K562 (cell line): ENCODE measurements at regions not wholly inside any gene's neighbourhood (a gene's known extent, or its start where the extent isn't known, plus 50 kb on each side); places are given as distances from the start of the nearest gene placed in this dataset.

Experiments
- ATAC-seq: fragments of 200-7000 bp; cut with Tn5 transposase; 3 replicates; pipeline ENCODE4 v1.9.1; 2020; ENCODE audit warnings: moderate library complexity
- BruUV-seq: library from RNA; stranded (reverse); fragments of 400-500 nt; replicated peaks from 2 replicates; lab custom pipeline; 2021; lab: Mats Ljungman, UMichigan
- CTCF ChIA-PET: fragments of 300-600 bp; formaldehyde crosslinking; extraction: SDS; loops from one replicate; lab custom pipeline; 2021; ENCODE audit warnings: low intra/inter-chr PET ratio; lab: Yijun Ruan, JAX
- POLR2A ChIA-PET: fragments of 300-600, 350-650 bp; sonication (Branson Sonifier 250); formaldehyde crosslinking; extraction: SDS; loops from one replicate; lab custom pipeline; 2021; ENCODE audit warnings: antibody characterized with exemption, inconsistent platforms; lab: Yijun Ruan, JAX
- DNase-seq, 4 experiments: peaks; one replicate each; pipeline versions ENCODE4 v3.0.0 to v3.0.0-alpha.2; 2011 to 2018; ENCODE audit warnings: low spot score in 3 of 4, mixed read lengths in 3 of 4; ENCODE audit errors: extremely low read depth in 1 of 4
- FAIRE-seq: peaks from 2 replicates; lab custom pipeline; 2011; peaks lifted over from hg19 to GRCh38; lab: Jason Lieb, UNC
- H2AFZ ChIP-seq: 2 replicates; pipeline ENCODE4 v1.6.0; 2011; ENCODE audit warnings: low read depth, low read length, control low read depth, inconsistent platforms
- H3K27ac ChIP-seq: fragments of 200-600 bp; 3 replicates; pipeline ENCODE4 v1.8.0; 2011; ENCODE audit warnings: low read depth, mild to moderate bottlenecking, control low read depth, inconsistent platforms, low read length, moderate library complexity, mixed read lengths; ENCODE audit errors: extremely low read depth
- H3K27me3 ChIP-seq, 2 experiments: fragments of 300-600 bp in 1 of 2; 2 replicates in 1 of 2; 3 replicates in 1 of 2; pipeline versions ENCODE4 v1.6.0 to v1.8.0; 2011; ENCODE audit warnings: inconsistent platforms in 2 of 2, low read length in 2 of 2, mild to moderate bottlenecking in 1 of 2, mixed read lengths in 1 of 2, moderate library complexity in 1 of 2; ENCODE audit not compliant: control insufficient read depth in 2 of 2, insufficient read depth in 2 of 2
- H3K36me3 ChIP-seq: fragments of 300-600 bp; 3 replicates; pipeline ENCODE4 v1.8.0; 2011; ENCODE audit warnings: mild to moderate bottlenecking, low read length, inconsistent platforms; ENCODE audit not compliant: control insufficient read depth, insufficient read depth
- H3K4me1 ChIP-seq, 2 experiments: fragments of 200-600 bp in 1 of 2; replicated peaks in 1 of 2; 2 replicates in 1 of 2; 3 replicates in 1 of 2; pipeline versions ENCODE4 v1.5.1 to v1.8.0; 2011; ENCODE audit warnings: inconsistent platforms in 2 of 2, low read length in 2 of 2, mild to moderate bottlenecking in 1 of 2, mixed read lengths in 1 of 2, moderate library complexity in 1 of 2; ENCODE audit not compliant: control insufficient read depth in 2 of 2, insufficient read depth in 2 of 2
- H3K4me2 ChIP-seq: 2 replicates; pipeline ENCODE4 v1.6.1; 2011; ENCODE audit warnings: low read length, control low read depth, inconsistent platforms, mixed read lengths; ENCODE audit not compliant: insufficient read depth
- H3K4me3 ChIP-seq: fragments of 200-600 bp; sonication (generic), shearing (Covaris generic); 2 replicates; pipeline ENCODE4 v1.5.1; 2016; ENCODE audit warnings: control low read depth, inconsistent platforms
- H3K79me2 ChIP-seq: fragments of 200-600 bp; 3 replicates; pipeline ENCODE4 v1.8.0; 2011; ENCODE audit warnings: low read length, inconsistent platforms; ENCODE audit not compliant: control insufficient read depth, insufficient read depth
- H3K9ac ChIP-seq, 2 experiments: 2 replicates each; pipeline versions ENCODE4 v1.6.0 to v1.6.1; 2011; ENCODE audit warnings: low read depth in 2 of 2, low read length in 2 of 2, control low read depth in 1 of 2, inconsistent platforms in 1 of 2, mild to moderate bottlenecking in 1 of 2, mixed read lengths in 1 of 2; ENCODE audit not compliant: insufficient read depth in 1 of 2
- H3K9me1 ChIP-seq: one replicate; pipeline ENCODE4 v1.6.0; 2011; ENCODE audit warnings: inconsistent platforms, mild to moderate bottlenecking, low read length, moderate library complexity; ENCODE audit not compliant: control insufficient read depth, insufficient read depth
- H3K9me3 ChIP-seq: replicated peaks from 2 replicates; pipeline ENCODE4 v1.5.1; 2011; ENCODE audit warnings: low read depth, low read length, inconsistent platforms; ENCODE audit not compliant: control insufficient read depth, insufficient read depth
- H4K20me1 ChIP-seq: replicated peaks from 2 replicates; pipeline ENCODE4 v1.6.1; 2011; ENCODE audit warnings: low read length, inconsistent platforms, mixed read lengths; ENCODE audit not compliant: control insufficient read depth, insufficient read depth
- CBX3 ChIP-seq, 2 experiments: IDR thresholded peaks; 1 replicate in 1 of 2; 2 replicates in 1 of 2; pipeline ENCODE4 v1.6.1; 2012; ENCODE audit warnings: inconsistent platforms in 2 of 2, low read length in 2 of 2, borderline replicate concordance in 1 of 2, control low read depth in 1 of 2
- ETV5 ChIP-seq: sonication (generic); formaldehyde crosslinking; IDR thresholded peaks from 2 replicates; pipeline ENCODE4 v1.4.0; 2020; ENCODE audit warnings: low read depth, mild to moderate bottlenecking, missing genetic modification reagents
- EWSR1 ChIP-seq: fragments of 450-650 bp; IDR thresholded peaks from 2 replicates; pipeline ENCODE4 v1.6.1; 2018; ENCODE audit warnings: borderline replicate concordance, mild to moderate bottlenecking, low read depth, moderate library complexity; ENCODE audit not compliant: partially characterized antibody
- GABPB1 ChIP-seq: sonication (generic); formaldehyde crosslinking; IDR thresholded peaks from 2 replicates; pipeline ENCODE4 v1.8.0; 2022; ENCODE audit warnings: mild to moderate bottlenecking, missing genetic modification reagents
- HDGF ChIP-seq: fragments of 450-650 bp; IDR thresholded peaks from 2 replicates; pipeline ENCODE4 v1.6.1; 2016
- HSF4 ChIP-seq: fragments of 250-450 bp; sonication (Bioruptor Pico); IDR thresholded peaks from 2 replicates; pipeline ENCODE4 v2.1.2; 2022; ENCODE audit warnings: mild to moderate bottlenecking, moderate library complexity, borderline replicate concordance
- MEF2D ChIP-seq: conservative IDR thresholded peaks from 2 replicates; pipeline ENCODE4 v1.6.1; 2016; ENCODE audit warnings: low read depth, missing genetic modification characterization, missing compliant biosample characterization
- NR1H2 ChIP-seq: sonication (generic); formaldehyde crosslinking; IDR thresholded peaks from 2 replicates; pipeline ENCODE4 v1.4.0; 2020; ENCODE audit warnings: mild to moderate bottlenecking, missing genetic modification reagents
- POLR2AphosphoS2 ChIP-seq: IDR thresholded peaks from 2 replicates; pipeline ENCODE4 v1.6.1; 2012; ENCODE audit warnings: low read length, improper control_type of control experiment
- SMARCA4 ChIP-seq: fragments of 450-650 bp; IDR thresholded peaks from 2 replicates; pipeline ENCODE4 v1.6.1; 2016
- TARDBP ChIP-seq: fragments of 450-650 bp; IDR thresholded peaks from 2 replicates; pipeline ENCODE4 v1.6.1; 2016
- XRCC4 ChIP-seq: IDR thresholded peaks from one replicate; pipeline ENCODE4 v1.6.1; 2011; ENCODE audit not compliant: insufficient read depth, insufficient read length; ENCODE audit errors: extremely low read depth
- ZBED1 ChIP-seq: IDR thresholded peaks from 2 replicates; pipeline ENCODE4 v1.6.1; 2014
- WGBS: fragments of 100-300 bp; shearing (Covaris generic); methylation state at CpG from one replicate; pipeline ENCODE4 v1.1.6; 2016; ENCODE audit warnings: low coverage, mixed read lengths; ENCODE audit not compliant: insufficient coverage; ENCODE audit errors: missing lambda C conversion rate; 5-methylcytosine and 5-hydroxymethylcytosine counted together
- in situ Hi-C: fragments of 300-500 bp; cut with MboI; formaldehyde crosslinking; loops from 4 replicates; pipeline ENCODE4 v1.15.0; 2018; ENCODE audit warnings: inconsistent platforms, mixed read lengths
- intact Hi-C: fragments of 100-400 bp; cut with micrococcal nuclease; formaldehyde crosslinking; loops from 2 replicates; pipeline ENCODE4 v1.14.2; 2022
- TF ChIP-seq, protein P1 (sequence below): fragments of 450-650 bp; formaldehyde crosslinking; IDR thresholded peaks from 2 replicates; pipeline ENCODE4 v1.4.0; 2022; ENCODE audit warnings: missing genetic modification characterization
- TF ChIP-seq, protein P2 (sequence below): fragments of 450-650 bp; formaldehyde crosslinking; IDR thresholded peaks from 2 replicates; pipeline ENCODE4 v1.4.0; 2020; ENCODE audit warnings: mild to moderate bottlenecking, moderate library complexity
- TF ChIP-seq, protein P3 (sequence below): sonication (generic); formaldehyde crosslinking; IDR thresholded peaks from 2 replicates; pipeline ENCODE4 v1.8.1; 2023; ENCODE audit warnings: mild to moderate bottlenecking, missing genetic modification reagents
- TF ChIP-seq, protein P4 (sequence below): fragments of 450-650 bp; IDR thresholded peaks from 2 replicates; pipeline ENCODE4 v1.6.1; 2016; ENCODE audit warnings: low read depth, mild to moderate bottlenecking, moderate library complexity
- TF ChIP-seq, protein P5 (sequence below): fragments of 250-450 bp; sonication (Bioruptor Pico); IDR thresholded peaks from 2 replicates; pipeline ENCODE4 v1.8.0; 2022; ENCODE audit warnings: moderate library complexity, mild to moderate bottlenecking, inconsistent platforms

DNA sequence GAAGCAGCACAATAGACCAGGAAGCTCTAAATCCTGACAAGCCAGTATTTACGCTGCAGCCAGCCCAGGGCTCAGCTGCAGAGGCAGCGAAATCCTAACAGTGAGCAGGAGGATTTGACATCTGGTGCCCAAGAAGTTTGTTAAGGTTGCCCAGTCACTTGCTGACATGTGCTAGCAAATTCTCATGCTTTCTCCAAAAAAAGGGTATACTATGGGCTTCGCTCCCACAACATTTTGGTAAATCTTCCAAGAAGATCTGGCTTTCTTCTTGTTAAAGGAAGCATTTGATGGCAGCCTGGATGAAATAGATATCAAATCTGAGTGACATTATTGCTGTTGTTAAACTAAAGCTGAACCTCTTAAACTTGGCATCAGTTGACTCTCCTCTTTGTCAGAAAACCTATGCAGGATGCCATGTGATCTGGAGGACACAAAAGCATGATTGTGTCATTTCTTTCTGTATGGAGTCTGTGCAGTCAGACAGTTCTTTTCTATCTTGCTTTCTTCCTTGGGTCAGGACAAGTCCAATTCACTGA is 949.7 kb upstream of the RBFOX1 start:
- ChIA-PET CTCF (no interaction called here), POLR2A (no interaction called here)
- Histone ChIP-seq H3K9me1 (no peaks in the 10 kb centered on the region), H3K79me2 (no peaks in the 10 kb centered on the region), H2AFZ (no peak overlapping the region), H3K4me3 (no peak overlapping the region), H3K36me3 (no peaks in the 10 kb centered on the region), H3K9me3 (no peaks in the 10 kb centered on the region), H3K27me3 (peaks cover 2 to 9% of the 10 kb centered on the region in 2 experiments; a peak in 3 of 5 replicates), H3K4me1 (no peaks in the 10 kb centered on the region), H3K9ac (no peak overlapping the region)
- WGBS = 0% methylated on average over 3 of the region's 3 CpGs
- ATAC-seq = no peak
- intact Hi-C loops (no loop called here), in situ Hi-C loops (no loop called here)
- DNase-seq = no peak
- no TSS peak for BruUV-seq
- TF ChIP-seq, protein P1, sequence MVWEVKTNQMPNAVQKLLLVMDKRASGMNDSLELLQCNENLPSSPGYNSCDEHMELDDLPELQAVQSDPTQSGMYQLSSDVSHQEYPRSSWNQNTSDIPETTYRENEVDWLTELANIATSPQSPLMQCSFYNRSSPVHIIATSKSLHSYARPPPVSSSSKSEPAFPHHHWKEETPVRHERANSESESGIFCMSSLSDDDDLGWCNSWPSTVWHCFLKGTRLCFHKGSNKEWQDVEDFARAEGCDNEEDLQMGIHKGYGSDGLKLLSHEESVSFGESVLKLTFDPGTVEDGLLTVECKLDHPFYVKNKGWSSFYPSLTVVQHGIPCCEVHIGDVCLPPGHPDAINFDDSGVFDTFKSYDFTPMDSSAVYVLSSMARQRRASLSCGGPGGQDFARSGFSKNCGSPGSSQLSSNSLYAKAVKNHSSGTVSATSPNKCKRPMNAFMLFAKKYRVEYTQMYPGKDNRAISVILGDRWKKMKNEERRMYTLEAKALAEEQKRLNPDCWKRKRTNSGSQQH (CRISPR knock-in tag) = no peak
- TF ChIP-seq MEF2D (tag) (no peak), EWSR1 (no peak), TARDBP (no peak), HDGF (no peak), GABPB1 (no peak), HSF4 (no peak), POLR2AphosphoS2 (no peak), CBX3 (IDR thresholded peaks at IDR 0.05; ENCODE audit: borderline replicate concordance in 1 of 2, low read length in 2 of 2) (no peak), ZBED1 (no peak), NR1H2 (no peak), XRCC4 (no peak), SMARCA4 (no peak), ETV5 (CRISPR knock-in tag) (no peak)
- TF ChIP-seq, protein P2, sequence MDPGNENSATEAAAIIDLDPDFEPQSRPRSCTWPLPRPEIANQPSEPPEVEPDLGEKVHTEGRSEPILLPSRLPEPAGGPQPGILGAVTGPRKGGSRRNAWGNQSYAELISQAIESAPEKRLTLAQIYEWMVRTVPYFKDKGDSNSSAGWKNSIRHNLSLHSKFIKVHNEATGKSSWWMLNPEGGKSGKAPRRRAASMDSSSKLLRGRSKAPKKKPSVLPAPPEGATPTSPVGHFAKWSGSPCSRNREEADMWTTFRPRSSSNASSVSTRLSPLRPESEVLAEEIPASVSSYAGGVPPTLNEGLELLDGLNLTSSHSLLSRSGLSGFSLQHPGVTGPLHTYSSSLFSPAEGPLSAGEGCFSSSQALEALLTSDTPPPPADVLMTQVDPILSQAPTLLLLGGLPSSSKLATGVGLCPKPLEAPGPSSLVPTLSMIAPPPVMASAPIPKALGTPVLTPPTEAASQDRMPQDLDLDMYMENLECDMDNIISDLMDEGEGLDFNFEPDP (CRISPR knock-in tag) = no peak
- TF ChIP-seq, protein P3, sequence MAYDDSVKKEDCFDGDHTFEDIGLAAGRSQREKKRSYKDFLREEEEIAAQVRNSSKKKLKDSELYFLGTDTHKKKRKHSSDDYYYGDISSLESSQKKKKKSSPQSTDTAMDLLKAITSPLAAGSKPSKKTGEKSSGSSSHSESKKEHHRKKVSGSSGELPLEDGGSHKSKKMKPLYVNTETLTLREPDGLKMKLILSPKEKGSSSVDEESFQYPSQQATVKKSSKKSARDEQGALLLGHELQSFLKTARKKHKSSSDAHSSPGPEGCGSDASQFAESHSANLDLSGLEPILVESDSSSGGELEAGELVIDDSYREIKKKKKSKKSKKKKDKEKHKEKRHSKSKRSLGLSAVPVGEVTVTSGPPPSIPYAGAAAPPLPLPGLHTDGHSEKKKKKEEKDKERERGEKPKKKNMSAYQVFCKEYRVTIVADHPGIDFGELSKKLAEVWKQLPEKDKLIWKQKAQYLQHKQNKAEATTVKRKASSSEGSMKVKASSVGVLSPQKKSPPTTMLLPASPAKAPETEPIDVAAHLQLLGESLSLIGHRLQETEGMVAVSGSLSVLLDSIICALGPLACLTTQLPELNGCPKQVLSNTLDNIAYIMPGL (CRISPR knock-in tag) = no peak
- TF ChIP-seq, protein P4, sequence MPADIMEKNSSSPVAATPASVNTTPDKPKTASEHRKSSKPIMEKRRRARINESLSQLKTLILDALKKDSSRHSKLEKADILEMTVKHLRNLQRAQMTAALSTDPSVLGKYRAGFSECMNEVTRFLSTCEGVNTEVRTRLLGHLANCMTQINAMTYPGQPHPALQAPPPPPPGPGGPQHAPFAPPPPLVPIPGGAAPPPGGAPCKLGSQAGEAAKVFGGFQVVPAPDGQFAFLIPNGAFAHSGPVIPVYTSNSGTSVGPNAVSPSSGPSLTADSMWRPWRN = no peak
- TF ChIP-seq, protein P5, sequence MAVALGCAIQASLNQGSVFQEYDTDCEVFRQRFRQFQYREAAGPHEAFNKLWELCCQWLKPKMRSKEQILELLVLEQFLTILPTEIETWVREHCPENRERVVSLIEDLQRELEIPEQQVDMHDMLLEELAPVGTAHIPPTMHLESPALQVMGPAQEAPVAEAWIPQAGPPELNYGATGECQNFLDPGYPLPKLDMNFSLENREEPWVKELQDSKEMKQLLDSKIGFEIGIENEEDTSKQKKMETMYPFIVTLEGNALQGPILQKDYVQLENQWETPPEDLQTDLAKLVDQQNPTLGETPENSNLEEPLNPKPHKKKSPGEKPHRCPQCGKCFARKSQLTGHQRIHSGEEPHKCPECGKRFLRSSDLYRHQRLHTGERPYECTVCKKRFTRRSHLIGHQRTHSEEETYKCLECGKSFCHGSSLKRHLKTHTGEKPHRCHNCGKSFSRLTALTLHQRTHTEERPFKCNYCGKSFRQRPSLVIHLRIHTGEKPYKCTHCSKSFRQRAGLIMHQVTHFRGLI (CRISPR knock-in tag) = no peak
- TF ChIP-seq, all 486 proteins: peak for 0
- H4K20me1 ChIP-seq = no peaks in the 10 kb centered on the region; the same call in 1 of the 2 replicates
- no peak for FAIRE-seq
- no peak overlapping the region for H3K27ac ChIP-seq
- H3K4me2 ChIP-seq = no peak overlapping the region
